ENCODE measurements at regions not wholly inside any gene's neighbourhood (a gene's known extent, or its start where the extent isn't known, plus 50 kb on each side); places are given as distances from the start of the nearest gene placed in this dataset.

- no peak for TF ChIP-seq CTCF (IDR thresholded peaks at IDR 0.05)
- TF ChIP-seq POLR2A (IDR thresholded peaks at IDR 0.05): no peak
Observed at GRCh38 chr22:19648419-19648929, 65.8 kb upstream of the SEPTIN5 start.

All from Peyer's patch (tissue), 4 donors.